Tibial nerve (tissue), 3 donors: ENCODE measurements at regions not wholly inside any gene's neighbourhood (a gene's known extent, or its start where the extent isn't known, plus 50 kb on each side); places are given as distances from the start of the nearest gene placed in this dataset.

Experiments used
- CTCF ChIP-seq, 5 experiments: fragments of 200-600 bp in 3 of 5; fragments of 450-650 bp in 2 of 5; sonication (generic) in 3 of 5; IDR thresholded peaks; one replicate each; pipeline ENCODE4 v1.5.1; 2016 to 2019; ENCODE audit warnings: antibody characterized with exemption in 5 of 5, mild to moderate bottlenecking in 3 of 5, moderate library complexity in 2 of 5
- POLR2A ChIP-seq, 2 donors: fragments of 450-650 bp; IDR thresholded peaks; one replicate each; pipeline ENCODE4 v1.6.1; 2017; ENCODE audit warnings: antibody characterized with exemption in 2 of 2, mild to moderate bottlenecking in 2 of 2, moderate library complexity in 2 of 2

GRCh38 chr5:4549351-4549750 lies 590.8 kb upstream of the ADAMTS16 start:
- TF ChIP-seq POLR2A (IDR thresholded peaks at IDR 0.05) (no peak), CTCF (IDR thresholded peaks at IDR 0.05) (no peak)
